HG03139 (cell line): ENCODE measurements at regions not wholly inside any gene's neighbourhood (a gene's known extent, or its start where the extent isn't known, plus 50 kb on each side); places are given as distances from the start of the nearest gene placed in this dataset.
"Not testable (repeated sequence)": the region's sequence is repeated elsewhere in the genome, so short reads cannot be mapped to it uniquely, and the experiment has no call there.

Experiments used
- ATAC-seq: cut with Tn5 transposase; IDR thresholded peaks from one replicate; pipeline ENCODE4 v1.9.1; 2021; ENCODE audit not compliant: unreplicated experiment

DNA sequence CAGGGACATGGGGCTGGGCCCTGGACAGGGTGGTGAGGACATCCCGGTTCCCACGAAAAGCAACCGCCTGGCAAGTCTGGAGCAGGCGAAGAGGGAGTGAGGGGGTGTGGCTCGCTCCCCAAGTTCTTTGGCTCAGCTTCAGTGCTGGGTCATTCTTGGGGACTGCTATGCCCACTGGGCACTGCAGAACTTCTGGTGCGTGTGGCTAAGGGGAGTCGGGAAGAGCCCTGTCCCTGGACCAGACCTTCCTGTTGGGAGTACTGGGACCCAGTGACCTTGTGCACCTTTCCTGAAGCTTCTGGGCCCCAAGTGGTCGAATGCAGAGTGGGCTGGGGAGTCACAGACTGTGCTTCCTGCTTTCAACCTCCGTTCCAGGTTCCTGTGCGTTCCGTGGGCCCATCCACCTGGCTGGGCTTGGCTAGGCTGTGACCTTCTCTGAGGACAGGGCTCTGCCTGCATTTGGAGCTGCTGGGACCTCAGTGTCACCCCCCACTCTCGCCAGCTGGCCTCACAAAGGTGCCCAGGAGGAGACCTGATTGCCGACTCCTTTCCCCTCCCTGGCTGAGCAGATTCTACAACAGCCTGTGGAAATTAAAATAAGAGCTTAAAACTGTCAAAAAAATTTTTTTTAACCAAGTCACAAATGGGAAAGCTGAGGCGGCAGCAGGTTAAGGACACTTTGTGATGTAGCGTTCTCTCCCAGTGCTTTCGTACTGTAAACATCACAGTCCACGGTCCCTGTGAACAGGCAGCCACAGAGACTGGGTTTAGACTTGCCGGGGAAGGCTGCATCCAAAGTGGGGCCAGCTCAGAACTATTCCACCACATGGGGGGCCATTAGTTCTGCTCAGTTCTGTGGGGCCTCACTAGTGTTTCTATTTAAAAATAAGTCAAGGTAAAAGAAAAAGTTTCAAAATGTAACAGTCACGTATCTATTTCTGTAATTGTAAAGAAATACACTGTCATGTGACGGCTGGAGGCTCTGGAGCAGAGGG is 63.8 kb upstream of the WNT7B start:
- ATAC-seq: no peak

GRCh38 chr22:46041642-46042041 is 64.7 kb upstream of the WNT7B start:
- ATAC-seq: no peak

- no peak for ATAC-seq
Observed at GRCh38 chr22:46042786-46043185, 65.8 kb upstream of the WNT7B start.

DNA sequence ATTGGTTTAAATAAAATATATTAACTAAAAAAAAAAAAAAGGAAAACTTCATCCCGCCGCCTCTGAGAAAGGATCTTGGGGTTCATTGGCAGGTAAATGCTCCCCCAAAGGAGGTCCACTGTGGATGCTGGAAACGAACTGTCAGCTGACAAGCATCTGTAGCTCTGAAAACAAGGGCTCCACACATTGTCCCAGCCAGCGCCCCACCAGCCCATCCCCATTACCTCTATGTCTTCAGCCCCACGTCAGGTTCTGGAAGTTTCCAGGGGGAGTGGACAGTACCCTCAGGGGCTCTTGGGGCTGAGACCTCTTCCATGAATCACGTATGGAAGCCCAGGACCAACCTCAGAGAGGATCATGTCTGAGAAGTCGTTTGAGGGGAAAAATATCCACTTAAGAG is 66.4 kb upstream of the WNT7B start:
- ATAC-seq: no peak

DNA sequence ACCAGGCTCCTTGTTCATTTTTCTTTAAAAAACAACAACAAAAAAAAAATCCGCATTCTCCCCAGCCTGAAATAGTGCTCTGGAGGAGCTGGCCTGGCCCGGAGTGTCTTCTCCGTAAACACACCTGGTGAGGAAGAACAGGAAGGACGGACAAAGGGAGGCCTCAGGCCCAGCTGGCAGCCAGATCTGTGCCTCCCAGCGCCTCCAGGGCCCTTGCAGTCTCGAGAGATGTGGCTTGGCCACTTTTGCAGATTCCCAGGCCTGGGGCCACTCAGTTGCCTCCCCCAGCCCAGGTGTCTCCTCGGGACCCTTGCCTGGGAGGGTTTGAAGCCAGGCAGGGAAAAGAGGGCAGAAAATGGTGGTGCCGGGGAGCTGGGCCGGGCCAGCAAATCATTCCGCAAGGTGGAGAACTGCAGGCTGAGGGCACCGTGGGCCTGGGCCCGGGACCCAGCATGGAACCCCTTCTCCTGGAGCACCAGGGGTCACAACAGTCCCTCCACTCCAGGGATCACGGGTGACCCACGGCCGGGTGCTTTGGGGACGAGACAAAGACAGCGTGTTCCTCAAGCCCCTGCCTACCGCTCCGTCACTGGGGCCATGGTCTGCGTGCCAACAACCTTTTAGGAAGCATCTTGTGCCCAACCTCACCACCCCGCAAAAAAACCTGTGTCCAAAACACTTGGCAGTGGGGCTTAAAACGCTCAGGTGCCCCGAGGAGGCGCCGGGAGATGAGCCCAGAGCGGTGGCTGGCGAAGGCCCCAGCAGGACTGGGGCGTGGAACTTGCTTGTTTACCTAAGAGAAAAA is 67.1 kb upstream of the WNT7B start:
- ATAC-seq: no peak

- ATAC-seq: no peak
Observed at GRCh38 chr22:46044621-46045458, 67.9 kb upstream of the WNT7B start.

DNA sequence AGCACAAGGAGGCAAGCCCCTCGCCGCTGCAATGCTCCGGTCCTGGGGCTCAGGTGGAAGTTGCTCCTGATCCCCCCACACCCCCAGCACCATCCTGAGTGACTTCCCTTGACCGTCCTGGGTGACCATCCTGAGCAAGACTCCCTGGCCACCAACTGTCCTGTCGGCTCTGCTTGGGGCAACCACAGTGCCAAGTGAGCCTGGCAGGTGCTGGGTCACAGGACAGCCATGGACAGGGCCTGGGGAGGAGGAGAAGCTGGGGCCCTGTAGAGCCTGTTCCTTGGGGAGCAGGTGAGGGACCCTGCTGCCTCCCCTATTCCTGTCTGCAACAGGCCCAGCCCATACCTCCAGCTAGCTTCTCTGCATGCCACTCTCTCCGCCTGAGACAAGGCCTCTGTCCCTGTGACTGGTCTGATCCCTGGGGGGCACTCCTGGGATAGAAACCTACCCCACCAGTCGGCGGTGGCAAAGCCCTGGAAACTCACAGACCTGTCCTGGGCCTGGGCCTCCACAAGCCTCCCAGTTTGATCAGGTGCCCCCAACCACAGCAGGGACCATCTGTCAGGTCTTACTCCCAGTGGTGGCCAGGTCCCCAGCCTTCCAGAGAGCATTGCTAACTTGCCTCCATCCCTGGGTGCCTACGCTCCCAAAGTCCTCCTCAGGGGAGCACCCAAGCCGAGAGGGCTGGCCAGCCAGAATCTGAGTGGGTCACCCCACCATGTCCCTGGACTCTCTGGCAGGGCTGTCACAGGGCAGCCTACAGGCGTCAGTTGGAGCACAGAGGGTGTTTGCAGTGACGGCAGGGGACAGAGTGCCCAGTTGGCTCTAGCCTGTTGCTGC is 68.7 kb upstream of the WNT7B start:
- no peak for ATAC-seq

- ATAC-seq: no peak
Observed at GRCh38 chr22:46046299-46046685, 69.3 kb upstream of the WNT7B start.

DNA sequence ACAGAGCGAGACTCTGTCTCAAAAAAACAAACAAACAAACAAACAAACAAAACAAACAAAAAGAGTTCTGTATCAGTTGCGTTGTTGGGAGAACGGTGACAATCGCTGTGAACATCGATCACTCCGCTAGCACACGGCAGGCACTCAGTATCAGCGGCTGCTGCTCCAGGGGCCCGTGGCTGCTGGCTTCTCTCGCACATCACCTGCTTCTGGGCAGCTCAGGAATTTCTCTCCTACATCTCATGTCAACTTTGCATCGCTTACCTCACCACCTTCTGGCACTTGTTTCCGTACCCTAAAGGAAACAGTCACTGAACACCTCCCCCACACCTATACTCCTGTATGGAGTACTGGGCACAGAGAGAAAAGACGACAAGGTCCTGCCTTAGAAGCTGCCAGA is 70.3 kb upstream of the WNT7B start:
- no peak for ATAC-seq

DNA sequence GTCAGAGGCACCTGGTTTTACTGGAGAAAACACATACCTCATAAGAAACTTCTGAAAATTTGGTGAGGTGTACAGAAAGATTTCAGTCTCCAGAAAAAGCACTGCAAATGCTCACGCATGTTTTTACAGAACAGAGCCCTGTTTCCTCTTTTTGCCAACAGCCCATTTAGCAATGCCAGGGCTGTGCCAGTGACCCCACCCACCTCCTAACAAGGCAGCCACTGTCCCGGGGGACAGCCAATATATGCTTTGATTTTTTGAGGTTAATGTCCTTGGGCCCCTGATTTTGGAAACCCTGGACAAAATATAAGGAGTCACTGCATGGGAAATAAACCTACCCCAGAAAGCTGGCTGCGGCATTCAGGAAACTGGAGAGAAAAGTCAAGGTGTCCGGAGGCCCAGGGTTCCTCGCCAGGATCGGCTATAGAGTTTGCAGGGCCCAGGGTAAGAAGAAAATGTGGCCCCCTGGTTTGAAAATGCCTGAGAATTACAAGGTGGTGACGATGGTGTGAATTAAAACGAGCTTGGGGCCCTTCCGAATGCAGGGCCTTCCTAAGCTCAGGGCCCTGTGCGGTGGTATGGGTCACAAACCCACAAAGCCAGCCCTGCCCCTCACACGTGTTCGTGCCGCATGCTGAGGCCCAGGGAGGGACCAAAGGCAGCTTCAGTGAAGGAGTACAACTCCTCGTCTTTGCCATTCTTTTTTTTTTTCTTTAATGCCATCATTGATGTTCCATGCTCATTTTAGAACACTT is 71.1 kb upstream of the WNT7B start:
- no peak for ATAC-seq

DNA sequence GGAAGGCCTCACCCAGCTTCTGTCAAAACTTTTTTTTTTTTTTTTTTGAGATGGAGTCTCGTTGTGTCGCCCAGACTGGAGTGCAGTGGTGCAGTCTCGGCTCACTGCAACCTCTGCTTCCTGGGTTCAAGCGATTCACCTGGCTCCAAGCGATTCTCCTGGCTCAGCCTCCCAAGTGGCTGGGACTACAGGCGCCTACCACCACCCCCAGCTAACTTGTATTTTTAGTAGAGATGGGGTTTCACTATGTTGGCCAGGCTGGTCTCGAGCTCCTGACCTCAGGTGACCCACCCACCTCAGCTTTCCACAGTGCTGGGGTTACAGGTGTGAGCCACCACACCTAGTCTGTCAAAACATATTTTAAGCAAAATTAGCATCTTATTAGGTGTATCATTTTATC is 71.7 kb upstream of the WNT7B start:
- ATAC-seq: not testable (repeated sequence)

DNA sequence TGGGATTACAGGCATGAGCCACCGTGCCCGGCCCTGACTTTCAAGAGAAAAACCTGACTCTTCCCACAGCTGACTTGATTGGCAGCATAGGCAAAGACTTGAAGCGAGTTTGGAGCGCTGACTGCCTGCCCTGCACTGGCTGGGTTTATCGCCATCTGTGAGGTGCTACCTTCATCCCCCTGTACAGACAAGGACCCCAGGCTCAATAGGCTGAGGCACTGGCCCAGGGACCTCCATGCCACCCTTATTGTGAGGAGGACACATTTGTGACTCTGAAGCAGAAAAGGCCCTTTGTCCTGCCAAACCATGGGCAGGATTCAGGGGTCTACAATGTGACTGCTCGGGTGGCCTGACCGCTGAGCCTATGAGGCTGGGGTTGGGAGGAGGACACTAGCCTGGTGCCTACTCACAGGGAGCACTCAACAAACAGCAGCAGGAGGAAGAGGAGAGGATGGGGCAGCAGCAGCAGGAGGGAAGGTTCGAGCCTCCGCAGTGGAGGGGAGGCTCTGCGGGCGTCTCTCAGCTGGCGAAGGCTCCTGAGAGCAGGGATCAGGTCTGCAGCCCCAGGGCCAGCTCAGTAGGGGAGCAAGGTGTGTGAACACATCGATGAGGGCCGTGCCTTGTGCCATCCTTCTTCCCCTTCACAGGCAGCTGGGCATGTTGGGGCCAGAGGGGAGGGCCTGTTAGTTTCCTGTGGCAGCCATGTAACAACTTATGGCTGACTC is 72.9 kb upstream of the WNT7B start:
- no peak for ATAC-seq

DNA sequence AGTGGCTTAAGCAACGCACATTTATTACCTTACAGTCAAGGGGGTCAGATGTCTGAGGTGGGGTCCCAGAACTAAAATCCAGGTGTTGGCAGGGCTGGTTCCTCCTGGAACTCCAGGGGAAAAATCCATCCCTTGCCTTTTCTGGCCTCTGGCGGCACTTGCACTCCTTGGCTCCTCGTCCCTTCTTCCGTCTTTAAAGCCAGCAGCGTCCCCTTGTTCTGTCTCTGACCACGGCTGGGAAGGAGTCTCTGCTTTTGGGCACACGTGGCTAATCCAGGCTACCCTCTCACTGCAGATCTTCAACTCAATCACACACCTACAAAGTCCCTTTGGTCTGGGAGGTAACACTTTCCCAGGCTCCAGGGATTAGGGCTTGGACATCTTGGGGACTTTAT is 73.5 kb upstream of the WNT7B start:
- ATAC-seq: no peak

GRCh38 chr22:46050916-46051614 is 74.1 kb upstream of the WNT7B start:
- ATAC-seq: no peak

- ATAC-seq: no peak
Observed at GRCh38 chr22:46051646-46052045, 74.7 kb upstream of the WNT7B start.

DNA sequence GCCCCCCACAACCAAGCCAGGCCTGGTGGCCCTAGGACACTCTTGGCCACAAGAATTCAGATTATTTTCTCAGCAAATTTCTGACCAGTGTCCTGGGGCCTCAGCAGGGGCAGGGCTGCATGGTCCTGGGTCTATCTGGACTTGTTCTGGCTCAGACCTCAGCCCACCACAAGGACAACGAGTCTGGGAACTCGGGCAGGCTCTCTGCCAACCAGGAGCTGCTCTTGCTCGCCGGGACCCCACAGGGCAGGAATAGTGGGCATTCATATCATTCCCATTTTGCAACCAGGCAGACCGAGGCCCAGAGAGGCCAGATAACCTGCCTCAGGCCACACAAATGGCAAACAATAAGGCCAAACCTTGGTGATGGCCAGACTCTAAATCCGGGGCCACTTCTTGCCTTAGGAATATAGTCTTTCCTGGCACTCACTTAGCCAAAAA is 75.4 kb upstream of the WNT7B start:
- no peak for ATAC-seq

GRCh38 chr22:46052801-46053562 is 76.0 kb upstream of the WNT7B start:
- no peak for ATAC-seq
